ENCODE measurements at regions not wholly inside any gene's neighbourhood (a gene's known extent, or its start where the extent isn't known, plus 50 kb on each side); places are given as distances from the start of the nearest gene placed in this dataset.

DNA sequence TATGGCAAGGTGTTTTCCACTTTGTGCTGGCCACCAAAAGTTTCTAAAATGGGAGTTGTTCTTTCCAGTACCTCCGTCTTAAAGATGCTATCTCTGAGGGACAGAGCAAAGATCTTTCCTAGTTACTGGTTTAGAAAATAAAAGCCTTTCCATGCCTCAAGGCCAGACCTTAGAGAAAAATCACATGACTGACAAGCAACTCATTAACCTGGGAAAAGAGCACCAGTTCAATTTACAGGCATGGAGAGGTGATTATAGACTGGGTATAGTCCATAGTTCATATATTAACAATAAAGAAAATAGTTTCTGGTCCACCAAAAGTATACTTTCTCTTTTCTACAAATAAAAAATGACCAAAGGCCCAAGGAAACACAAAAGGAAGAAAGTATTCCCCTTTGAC is 230.7 kb downstream of the TOX3 start:
- TF ChIP-seq, protein P1, sequence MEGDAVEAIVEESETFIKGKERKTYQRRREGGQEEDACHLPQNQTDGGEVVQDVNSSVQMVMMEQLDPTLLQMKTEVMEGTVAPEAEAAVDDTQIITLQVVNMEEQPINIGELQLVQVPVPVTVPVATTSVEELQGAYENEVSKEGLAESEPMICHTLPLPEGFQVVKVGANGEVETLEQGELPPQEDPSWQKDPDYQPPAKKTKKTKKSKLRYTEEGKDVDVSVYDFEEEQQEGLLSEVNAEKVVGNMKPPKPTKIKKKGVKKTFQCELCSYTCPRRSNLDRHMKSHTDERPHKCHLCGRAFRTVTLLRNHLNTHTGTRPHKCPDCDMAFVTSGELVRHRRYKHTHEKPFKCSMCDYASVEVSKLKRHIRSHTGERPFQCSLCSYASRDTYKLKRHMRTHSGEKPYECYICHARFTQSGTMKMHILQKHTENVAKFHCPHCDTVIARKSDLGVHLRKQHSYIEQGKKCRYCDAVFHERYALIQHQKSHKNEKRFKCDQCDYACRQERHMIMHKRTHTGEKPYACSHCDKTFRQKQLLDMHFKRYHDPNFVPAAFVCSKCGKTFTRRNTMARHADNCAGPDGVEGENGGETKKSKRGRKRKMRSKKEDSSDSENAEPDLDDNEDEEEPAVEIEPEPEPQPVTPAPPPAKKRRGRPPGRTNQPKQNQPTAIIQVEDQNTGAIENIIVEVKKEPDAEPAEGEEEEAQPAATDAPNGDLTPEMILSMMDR (IDR thresholded peaks at IDR 0.05) = no peak

GRCh38 chr16:52312716-52313115 is 234.2 kb downstream of the TOX3 start:
- no peak overlapping the region for H3K4me3 Mint-ChIP-seq (ENCODE audit: unreplicated experiment)
- peaks cover 3% of the 10 kb centered on the region for H3K27me3 Mint-ChIP-seq (ENCODE audit: low read depth)
- TF ChIP-seq, protein P1 (IDR thresholded peaks at IDR 0.05) = no peak
- H3K9me3 Mint-ChIP-seq (ENCODE audit: low read depth) = no peaks in the 10 kb centered on the region
- no peaks in the 10 kb centered on the region for H3K36me3 Mint-ChIP-seq (ENCODE audit: low read depth)
- no peaks in the 10 kb centered on the region for H3K4me1 Mint-ChIP-seq (ENCODE audit: low read depth)
- no peak overlapping the region for H3K27ac Mint-ChIP-seq (ENCODE audit: unreplicated experiment)
- no peak for DNase-seq (ENCODE audit: low spot score)

More for the DNA sequence above, 230.7 kb downstream of the TOX3 start:
- DNase-seq (ENCODE audit: low spot score) = no peak
- Mint-ChIP-seq H3K9me3 (ENCODE audit: low read depth) (no peaks in the 10 kb centered on the region), H3K4me3 (ENCODE audit: unreplicated experiment) (no peak overlapping the region), H3K36me3 (ENCODE audit: low read depth) (no peaks in the 10 kb centered on the region), H3K27ac (ENCODE audit: unreplicated experiment) (no peak overlapping the region), H3K4me1 (ENCODE audit: low read depth) (no peaks in the 10 kb centered on the region), H3K27me3 (ENCODE audit: low read depth) (peaks cover 1% of the 10 kb centered on the region)

GRCh38 chr16:52309446-52310416 is 237.2 kb downstream of the TOX3 start:
- no peak overlapping the region for H3K4me3 Mint-ChIP-seq (ENCODE audit: unreplicated experiment)
- no peak for DNase-seq (ENCODE audit: low spot score)
- no peaks in the 10 kb centered on the region for H3K4me1 Mint-ChIP-seq (ENCODE audit: low read depth)
- no peaks in the 10 kb centered on the region for H3K36me3 Mint-ChIP-seq (ENCODE audit: low read depth)
- TF ChIP-seq, protein P1 (IDR thresholded peaks at IDR 0.05) = no peak
- no peak overlapping the region for H3K27ac Mint-ChIP-seq (ENCODE audit: unreplicated experiment)
- peaks cover 2% of the 10 kb centered on the region for H3K27me3 Mint-ChIP-seq (ENCODE audit: low read depth)
- no peaks in the 10 kb centered on the region for H3K9me3 Mint-ChIP-seq (ENCODE audit: low read depth)

DNA sequence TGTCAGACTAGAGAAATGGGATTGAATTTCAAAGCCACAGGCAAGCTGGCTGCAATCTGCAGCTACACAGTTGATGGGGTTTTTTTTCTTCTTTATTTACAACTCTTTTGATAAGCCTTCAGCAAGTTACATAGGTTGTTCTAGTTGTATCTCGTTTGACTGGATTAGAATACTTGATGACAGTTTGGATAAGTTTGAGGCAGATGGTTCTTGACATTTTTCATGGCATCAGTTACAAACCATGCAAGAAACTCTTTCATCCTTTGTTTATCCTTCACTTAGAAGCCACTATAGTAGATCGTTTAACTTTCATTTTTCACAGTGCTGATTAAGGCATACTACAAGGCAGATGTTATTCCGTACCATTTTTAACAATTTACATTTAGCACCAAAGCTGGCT is 238.9 kb downstream of the TOX3 start:
- DNase-seq (ENCODE audit: low spot score) = no peak
- H3K4me3 Mint-ChIP-seq (ENCODE audit: unreplicated experiment) = no peak overlapping the region
- H3K9me3 Mint-ChIP-seq (ENCODE audit: low read depth) = no peaks in the 10 kb centered on the region
- H3K27ac Mint-ChIP-seq (ENCODE audit: unreplicated experiment) = no peak overlapping the region
- no peaks in the 10 kb centered on the region for H3K36me3 Mint-ChIP-seq (ENCODE audit: low read depth)
- no peaks in the 10 kb centered on the region for H3K4me1 Mint-ChIP-seq (ENCODE audit: low read depth)
- TF ChIP-seq, protein P1 (IDR thresholded peaks at IDR 0.05) = no peak
- H3K27me3 Mint-ChIP-seq (ENCODE audit: low read depth) = peaks cover 1% of the 10 kb centered on the region

DNA sequence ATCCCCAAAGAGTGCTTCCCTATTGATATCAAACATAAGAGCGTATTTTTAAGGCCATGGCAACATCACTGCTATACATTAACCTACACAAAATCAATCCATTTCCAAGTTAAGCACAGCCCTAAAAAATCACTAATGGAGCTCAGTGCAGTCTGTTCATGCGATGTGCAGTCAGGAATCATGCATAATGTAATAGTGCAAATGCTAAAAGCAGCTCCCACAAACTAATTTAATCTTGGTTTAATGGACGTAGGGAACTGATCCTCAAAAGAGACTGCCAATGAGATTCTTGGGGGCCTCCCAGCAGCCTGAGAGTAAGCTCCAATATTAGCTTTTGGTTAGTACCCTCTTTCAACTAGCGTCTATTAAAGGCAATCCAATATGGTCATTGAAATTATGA is 245.9 kb downstream of the TOX3 start:
- Mint-ChIP-seq H3K4me1 (ENCODE audit: low read depth) (no peaks in the 10 kb centered on the region), H3K9me3 (ENCODE audit: low read depth) (no peaks in the 10 kb centered on the region), H3K27ac (ENCODE audit: unreplicated experiment) (no peak overlapping the region), H3K27me3 (ENCODE audit: low read depth) (no peaks in the 10 kb centered on the region), H3K36me3 (ENCODE audit: low read depth) (no peaks in the 10 kb centered on the region), H3K4me3 (ENCODE audit: unreplicated experiment) (no peak overlapping the region)
- TF ChIP-seq, protein P1 (IDR thresholded peaks at IDR 0.05) = no peak
- no peak for DNase-seq (ENCODE audit: low spot score)

Measured in chondrocyte (in vitro differentiated cells).